GM19025 (cell line): ENCODE measurements at regions not wholly inside any gene's neighbourhood (a gene's known extent, or its start where the extent isn't known, plus 50 kb on each side); places are given as distances from the start of the nearest gene placed in this dataset.

Experiments
- ATAC-seq: cut with Tn5 transposase; IDR thresholded peaks from one replicate; pipeline ENCODE4 v1.9.1; 2021; ENCODE audit warnings: mild to moderate bottlenecking, low read depth, moderate library complexity; ENCODE audit not compliant: unreplicated experiment

DNA sequence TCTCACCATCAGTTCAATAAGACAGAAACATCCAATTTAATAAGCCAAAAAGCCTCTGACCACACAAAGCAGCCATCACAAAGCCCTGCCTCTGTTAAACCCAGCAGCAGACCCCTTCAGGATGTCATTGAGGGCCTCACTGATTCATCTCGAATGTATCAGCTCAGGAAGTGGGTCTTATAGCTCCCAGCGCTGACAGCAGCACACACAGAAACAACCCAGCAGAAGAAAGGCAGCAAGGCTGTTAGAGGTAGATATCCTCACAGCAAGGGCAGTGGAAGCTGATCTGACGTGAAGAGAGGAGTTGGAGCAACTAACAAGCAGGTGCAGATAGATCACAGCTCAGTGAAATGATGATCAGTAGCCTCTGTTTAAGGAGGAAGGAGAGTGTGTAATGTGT is 86.2 kb upstream of the NCAM1 start:
- ATAC-seq: no peak

DNA sequence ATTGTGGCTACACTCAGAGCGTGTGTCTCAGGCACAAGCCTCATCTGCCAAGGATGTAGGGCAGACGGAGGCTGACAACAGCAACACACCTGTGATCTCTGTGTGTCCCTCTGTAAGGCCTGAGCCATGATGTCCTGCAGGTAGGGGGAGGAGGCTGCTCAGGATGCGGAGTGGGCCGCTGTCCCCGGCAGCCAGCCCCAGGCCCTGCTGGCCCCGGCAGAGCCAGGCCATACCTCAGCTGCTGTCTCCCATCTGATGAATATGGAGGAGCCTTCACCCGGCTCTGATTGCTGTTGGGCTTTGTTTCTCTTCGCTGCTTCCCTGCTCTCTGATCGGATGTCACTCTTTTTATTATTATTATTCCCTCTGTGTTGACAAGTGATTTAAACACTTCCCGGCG is 83.6 kb upstream of the NCAM1 start:
- no peak for ATAC-seq

DNA sequence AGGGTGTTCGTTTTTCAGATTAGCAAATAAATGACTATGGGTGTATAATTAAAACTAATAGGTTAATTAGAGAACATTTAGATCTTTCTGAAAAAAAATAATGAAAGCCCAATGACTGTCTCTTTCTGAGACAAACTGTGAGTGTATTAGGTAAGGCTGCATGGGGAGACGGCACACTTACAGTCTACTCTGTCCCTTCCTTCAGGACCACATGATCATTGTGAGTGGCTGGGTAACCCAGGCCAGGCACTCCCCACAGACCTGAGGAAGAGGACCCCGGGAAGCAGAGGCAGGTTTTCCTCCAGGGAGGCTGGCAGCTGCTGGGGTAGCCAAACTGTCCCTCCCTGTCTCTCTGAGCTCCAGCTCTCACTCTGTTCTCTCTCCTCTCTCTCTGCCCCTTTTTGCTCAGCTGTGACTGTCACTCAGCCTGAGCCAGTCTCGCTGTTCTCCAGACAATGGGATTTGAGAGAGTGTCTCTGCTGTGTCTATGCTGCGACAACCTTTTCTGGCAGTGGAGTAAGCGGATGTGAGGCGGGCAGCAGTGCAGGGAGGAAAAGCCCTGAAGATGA is 83.1 kb upstream of the NCAM1 start:
- ATAC-seq: no peak

DNA sequence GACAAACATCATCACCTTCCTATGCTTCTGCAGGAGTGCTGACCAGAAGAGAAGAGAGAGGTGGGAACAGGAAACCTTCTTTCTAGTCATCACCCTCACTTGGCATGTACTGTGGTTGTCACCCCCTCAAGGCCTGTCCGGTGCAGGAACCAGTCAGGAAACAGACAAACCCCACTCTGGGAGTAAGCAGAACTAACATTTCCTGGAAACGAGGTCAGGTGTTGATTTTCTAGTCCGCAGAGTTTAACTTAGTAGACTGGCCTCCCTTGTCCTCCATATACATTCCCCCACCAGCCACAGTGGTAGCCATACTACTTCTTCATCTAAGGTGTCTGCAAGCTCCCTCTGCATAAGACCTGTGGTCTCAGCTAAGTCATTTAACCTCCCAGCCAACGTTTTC is 80.7 kb upstream of the NCAM1 start:
- no peak for ATAC-seq

DNA sequence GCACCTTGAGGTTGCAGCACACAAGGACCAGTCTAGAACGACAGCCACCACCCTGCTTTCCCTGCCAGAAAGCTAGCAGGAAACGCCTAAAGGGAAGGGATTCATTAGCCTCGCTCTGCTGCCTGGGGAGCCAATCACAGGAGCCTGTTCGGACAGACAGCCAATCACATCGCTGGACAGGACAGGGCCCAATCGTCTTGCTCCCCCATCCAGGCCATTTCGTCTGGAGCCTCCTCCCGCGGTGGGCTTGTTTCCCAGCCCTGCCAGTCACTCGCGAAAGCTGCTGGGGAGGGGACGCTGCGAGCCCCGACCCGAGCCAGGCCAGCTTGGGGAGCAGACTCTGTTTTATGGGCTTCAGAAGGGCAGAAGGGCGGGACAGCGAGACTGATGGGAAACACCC is 79.8 kb upstream of the NCAM1 start:
- ATAC-seq: no peak

DNA sequence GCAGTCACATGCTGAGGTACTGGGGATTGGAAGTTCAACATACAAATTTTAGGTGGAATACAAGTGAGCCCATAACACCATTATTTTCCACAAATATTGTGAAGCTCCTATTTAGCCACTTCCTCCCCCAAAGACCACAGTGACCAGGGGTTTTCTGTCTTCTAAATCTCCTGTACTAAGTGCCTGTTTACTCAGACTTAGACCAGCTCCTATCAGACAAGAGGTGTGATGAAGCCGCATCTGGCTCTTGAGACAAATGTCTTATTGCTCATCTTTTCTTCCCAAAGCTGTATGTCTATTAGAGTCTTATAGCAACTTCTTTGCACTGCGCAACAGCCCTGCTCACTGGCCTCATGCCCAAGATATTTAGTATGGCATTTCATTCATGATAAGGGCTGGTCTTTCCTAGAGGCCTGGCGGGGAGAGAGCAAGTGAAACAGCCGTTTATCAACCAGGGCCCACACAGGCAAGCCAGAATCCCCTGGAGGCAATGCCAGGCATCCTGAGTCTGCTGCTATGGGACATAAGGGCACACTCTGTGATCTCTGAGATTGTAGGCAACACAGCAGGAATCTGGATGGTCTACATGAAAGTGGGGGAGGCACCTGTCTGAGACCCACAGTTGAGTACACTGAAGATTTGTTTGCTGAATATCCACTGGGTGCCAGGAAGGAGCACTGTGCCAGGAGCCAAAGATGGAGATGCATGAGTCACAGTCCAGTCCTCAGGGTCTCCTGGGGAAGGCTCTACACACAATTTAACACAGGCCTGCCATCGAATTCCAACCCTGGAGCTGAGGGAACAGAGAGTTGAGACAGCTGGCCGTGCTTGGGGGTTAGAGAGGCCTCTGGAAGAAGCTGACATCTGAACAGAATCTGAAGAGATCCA is 78.5 kb upstream of the NCAM1 start:
- ATAC-seq: no peak

DNA sequence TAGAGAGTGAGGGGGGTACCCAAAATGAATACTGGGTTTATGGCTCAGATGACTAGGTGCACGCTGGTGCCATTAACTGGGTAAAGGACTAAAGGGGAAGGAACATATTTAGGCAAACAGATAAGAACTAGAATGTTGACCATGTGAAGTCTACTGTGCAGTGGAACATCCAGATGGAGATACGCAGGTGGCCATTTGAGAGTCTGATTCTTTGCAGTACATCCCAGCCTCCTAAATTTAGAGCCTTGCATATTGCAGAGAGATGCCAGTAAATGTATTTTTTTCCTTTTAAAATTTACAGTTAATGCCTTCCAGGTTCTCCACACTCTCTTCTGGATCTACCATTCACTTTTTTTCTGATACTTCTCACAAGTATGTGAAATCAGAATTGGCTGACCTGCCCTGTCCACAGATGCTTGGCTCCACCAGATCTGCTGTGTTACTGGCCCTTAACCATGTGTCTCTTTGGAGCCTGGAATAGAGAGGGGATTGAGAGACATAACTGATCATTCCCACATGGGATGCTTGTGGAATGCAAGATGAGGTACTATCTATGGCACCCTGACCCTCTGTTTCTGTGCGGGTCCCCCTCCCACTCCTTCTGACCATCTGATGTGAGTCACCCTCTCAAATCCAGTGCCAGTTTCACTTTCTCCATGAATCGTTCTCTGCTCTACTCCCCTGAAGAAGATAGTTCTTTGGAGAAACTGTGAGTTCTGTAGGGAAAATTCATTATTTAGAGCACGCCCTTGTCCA is 77.0 kb upstream of the NCAM1 start:
- ATAC-seq: no peak

DNA sequence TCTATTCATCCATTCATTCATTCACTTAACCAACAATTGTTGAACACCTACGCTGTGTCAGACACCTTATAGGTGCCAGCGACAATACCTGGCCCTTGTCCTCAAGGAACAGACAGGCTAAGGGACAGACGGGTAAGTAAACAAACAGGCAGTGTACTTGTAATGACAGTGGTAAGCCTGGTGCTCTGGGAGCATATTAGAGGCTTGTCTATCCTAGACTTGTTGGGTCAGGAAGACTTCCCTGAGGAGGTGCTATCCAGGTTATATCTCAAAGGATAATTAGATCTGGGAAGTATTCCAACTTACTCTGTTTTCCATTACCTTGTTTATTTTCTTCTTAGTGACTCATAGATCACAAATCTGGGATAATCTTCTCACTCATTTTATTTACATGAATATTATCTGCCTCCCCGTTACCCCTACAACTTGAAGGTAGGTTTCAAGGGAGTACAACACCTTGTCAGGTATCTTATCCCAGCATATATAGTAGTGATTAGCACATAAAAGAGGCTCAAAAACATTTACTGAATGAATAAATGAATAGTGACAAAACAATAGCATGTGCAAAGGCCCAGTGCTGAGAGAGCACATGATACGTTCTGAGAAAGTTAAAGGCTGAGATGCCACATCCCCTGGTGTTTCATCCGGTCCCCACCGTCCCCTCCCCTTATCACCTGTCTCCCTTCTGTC is 75.3 kb upstream of the NCAM1 start:
- ATAC-seq: no peak

DNA sequence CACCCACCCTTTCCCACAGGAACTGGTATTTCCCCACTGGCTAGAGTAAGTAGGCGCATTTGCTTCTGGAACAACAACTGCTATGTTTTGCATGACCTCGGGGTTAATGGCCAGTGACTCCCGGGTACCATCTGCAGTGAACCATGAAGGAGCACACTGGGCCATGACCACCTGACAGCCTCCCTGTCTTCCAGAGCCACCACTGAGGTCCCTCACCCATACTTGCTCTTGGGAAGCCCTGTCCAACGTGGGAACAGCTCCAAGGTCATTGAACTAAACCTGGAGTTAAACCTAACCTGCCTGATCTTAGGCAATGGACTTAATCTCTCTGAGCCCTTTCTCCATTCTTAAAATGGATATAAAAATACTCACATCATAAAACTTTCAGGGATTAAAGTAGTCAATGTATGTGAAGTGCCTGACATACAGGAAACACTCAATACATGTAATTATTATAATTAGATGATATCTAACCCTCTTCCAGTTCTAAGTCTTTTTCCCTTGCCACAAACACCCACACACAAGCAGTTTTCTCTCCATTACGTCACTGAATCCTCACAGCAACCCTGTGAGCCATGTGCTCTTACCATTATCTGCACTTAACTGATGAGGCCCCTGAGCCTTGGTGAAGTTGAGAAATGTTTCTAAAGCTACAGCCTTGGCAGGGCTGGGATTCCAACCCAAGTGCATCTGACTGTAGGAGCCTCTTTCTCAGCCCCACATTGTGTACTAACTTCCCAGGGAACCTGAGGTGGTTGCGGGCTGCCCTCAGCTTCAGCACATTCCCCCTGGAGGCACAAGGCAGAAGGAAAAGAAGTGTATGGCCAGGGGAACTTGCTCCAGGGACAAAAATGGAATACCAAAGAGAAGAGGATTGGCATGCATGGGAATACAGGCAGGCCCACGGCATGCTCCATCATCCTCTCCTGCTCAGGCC is 74.5 kb upstream of the NCAM1 start:
- no peak for ATAC-seq

DNA sequence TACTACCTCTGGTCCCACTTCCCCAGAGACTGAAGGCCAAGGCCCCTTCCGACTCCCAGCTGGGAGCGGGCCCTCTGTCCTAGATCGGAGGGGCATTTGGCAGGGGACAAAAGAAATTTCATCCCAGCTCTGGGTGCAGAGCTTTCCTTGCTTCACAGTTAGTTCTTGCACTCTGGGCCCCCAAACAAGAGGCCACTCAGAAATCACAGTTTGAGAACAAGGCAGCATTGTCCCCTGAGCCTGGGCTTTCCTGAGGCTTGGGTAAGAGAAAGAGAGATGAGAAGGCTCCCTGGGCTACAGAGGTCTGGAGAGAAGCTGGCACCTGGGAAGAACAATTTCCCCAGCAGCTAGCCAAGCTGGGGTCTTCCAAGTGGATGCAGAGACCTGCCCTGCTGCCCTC is 71.8 kb upstream of the NCAM1 start:
- no peak for ATAC-seq

DNA sequence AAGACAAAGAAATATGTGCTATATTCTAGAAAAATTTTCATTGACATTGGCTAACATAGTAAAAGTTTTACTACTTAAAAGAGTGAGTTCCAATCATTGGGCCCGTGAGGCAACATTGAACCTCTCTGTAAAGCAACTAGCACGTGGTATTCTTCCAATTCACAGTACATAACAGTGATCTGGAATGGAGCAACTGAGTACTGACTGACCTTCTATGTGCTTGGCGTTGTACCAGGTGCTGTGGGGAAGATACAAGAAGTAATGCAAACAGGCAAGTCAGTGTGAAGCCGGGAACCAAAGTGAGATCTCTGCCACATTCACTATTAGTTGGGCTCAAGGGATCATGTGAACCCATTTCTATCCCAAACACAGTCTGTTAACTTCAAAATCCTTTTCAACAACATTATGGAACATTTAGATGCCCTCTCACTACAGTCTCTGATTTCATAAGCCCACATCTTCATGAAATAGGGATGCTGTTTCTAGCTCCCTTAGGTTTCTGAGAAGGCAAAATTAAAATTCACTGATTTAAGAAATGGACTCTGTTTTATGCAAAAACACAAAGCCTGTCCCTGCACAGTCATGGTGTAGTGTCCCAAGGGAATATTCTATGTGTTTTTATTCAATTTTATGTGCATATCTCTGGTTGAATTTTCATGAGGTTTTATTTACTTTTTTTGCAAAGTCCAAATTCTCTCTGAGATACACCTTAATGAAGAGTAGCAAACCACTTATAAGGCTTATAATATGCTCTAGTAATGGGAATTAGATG is 61.8 kb upstream of the NCAM1 start:
- ATAC-seq: no peak

DNA sequence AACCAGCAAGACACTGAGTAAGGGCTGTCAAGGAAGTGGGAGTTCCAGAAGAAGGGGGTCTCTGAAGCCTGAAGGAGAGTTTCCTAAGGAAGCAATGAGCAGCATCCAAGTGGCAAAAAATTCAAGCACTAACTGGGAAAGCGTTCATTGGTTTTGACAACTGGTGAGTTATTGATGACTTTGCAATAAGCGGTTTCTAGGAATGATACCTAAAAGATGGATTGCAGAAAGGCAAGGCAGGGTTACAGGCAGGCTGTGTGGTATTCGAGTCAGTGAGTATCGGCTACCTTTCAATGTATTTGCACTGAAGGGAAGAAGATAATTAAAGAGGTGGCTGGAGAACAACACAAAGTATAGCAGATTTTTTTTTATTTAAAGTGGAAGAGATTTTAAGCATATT is 59.3 kb upstream of the NCAM1 start:
- ATAC-seq: no peak

DNA sequence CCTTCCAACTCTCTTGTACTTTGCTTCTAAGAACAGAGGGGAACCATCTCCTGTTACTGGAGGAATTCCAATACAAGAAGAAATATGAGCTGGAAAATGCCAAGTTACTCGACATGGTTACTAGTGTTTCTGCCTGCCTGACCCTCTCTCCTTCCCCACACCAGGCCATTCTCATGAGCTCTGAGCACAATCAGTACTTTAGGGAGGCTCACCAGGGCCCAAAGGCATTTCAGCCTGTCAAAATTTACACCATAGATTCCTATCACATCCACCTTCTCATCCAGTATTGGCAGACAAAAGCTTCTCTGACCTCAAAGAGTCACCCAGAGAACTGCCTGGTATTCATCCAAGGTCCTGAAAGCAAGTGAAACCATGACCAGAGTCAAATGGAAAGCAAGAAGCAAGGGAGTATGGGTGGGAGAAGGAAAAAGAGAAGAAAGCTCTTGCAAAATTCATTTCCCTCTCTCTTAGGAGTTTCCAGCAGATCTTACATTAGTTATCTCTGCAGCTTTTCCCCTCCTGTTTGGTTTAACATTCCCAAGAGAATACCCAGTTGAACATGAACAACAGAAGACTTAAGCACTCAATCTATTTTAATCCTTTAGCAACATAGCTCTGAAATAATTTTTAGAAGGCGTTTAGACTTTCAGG is 58.7 kb upstream of the NCAM1 start:
- no peak for ATAC-seq

DNA sequence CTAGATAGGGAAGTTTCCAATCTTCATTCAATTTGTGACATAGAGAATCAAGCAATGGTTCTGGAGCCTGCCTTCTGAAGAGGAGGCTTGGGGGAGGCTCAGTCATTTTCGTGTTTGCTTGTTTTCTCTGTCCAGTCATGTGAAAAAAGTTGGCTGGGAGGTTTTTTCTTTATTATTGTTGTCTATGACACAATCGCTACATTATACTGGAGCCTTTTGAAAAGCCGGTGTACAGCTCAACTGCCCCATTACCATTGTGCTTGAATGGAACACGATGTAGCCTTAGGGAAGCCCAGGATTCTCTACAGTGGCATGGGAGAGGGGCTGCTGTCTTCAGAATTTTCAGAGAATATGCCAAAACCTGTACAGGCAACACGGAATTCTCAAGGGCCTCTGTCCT is 57.9 kb upstream of the NCAM1 start:
- no peak for ATAC-seq

DNA sequence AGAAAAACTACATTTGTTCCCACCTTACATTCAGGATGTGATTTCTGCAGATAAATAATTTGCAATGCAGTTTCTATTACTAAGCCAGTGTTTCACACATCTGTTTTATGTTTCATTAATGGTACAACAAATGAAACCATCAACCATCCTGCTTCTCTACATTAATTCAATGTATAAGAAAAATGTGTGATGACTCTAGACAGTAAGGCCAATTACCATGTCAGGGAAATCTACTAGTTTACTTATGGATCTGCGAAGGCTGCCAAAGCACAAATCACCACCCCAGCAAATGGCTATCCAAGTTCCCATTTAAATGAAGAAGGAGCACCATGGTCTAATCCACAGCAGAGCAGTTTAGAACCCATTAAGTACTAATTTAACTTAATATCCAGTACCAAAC is 50.1 kb upstream of the NCAM1 start:
- ATAC-seq: no peak
